ENCODE measurements at regions not wholly inside any gene's neighbourhood (a gene's known extent, or its start where the extent isn't known, plus 50 kb on each side); places are given as distances from the start of the nearest gene placed in this dataset.

DNA sequence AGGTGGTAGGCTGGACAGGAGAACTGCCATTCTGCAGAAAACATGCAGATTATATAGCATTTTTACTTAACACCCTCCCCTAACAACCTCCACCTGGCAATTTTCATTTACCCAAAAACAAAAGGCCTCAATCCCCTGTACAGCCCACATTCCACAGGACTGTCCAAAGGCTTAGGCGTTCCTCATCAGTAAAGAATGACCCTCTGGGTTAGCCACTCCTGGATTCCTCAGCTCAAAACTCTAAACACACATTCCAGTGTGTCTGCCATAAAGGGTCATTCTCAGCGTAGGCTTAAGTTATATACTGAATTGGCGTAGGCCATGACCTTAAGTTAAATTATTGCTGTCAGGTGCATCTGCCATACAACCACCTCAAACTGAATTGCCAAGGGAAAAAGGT, 261.8 kb upstream of the CHAC2 start:
- no peak for DNase-seq (ENCODE audit: low read depth, low spot score)

DNA sequence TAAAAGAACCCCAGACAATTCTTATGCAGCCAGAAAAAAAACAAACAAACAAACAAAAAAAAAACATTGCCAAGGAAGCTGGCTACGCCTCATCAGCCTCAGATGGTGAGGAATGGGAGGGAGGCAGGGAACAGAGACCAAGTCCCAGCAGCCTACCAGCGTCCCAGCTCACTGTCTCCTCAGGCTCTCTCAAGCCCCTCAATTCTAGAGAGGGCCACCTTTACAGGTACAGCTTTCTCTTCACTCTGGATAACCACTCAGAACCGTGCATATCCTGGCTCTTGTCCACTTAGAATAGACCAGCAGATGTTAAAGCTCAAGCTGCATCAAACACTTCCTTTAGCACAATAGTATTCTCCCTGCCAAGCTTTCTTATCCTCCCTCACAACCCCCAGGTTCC, 263.1 kb upstream of the CHAC2 start:
- H3K9ac ChIP-seq (ENCODE audit: control insufficient read depth, extremely low read depth, insufficient read depth, low read length) = no peak overlapping the region
- no peaks in the 10 kb centered on the region for H3K9me3 ChIP-seq (ENCODE audit: control insufficient read depth, low read depth, low read length)
- no peak overlapping the region for H3K4me3 ChIP-seq (ENCODE audit: control insufficient read depth in 2 of 3, extremely low read depth in 1 of 3, insufficient read depth in 2 of 3, low read depth in 1 of 3, low read length in 3 of 3)
- no peaks in the 10 kb centered on the region for H3K9me1 ChIP-seq (ENCODE audit: control insufficient read depth, extremely low read depth, insufficient read depth, low read length)
- no peaks in the 10 kb centered on the region for H3K36me3 ChIP-seq (ENCODE audit: control insufficient read depth in 2 of 2, extremely low read depth in 1 of 2, insufficient read depth in 2 of 2, low read length in 2 of 2)
- H3K4me1 ChIP-seq (ENCODE audit: control insufficient read depth, extremely low read depth, insufficient read depth, low read length) = no peaks in the 10 kb centered on the region
- H3K27ac ChIP-seq (ENCODE audit: control insufficient read depth, insufficient read depth, low read length) = no peak overlapping the region
- dilution Hi-C loops (cut with MboI; ENCODE audit: extremely low pct_ligation_motif_present, low sequenced_read_pairs) = no loop called here
- no peak overlapping the region for H3K4me2 ChIP-seq (ENCODE audit: control insufficient read depth, extremely low read depth, insufficient read depth, low read depth, low read length)
- H2AFZ ChIP-seq (ENCODE audit: control insufficient read depth, low read length) = no peak overlapping the region
- H3K79me2 ChIP-seq (ENCODE audit: control insufficient read depth, insufficient read depth, low read length) = no peaks in the 10 kb centered on the region
- DNase-seq (ENCODE audit: low read depth, low spot score) (no peak), FAIRE-seq (no peak)
- H4K20me1 ChIP-seq (ENCODE audit: control insufficient read depth, extremely low read depth, insufficient read depth, low read length) = no peaks in the 10 kb centered on the region
- TF ChIP-seq EZH2 (IDR thresholded peaks at IDR 0.05; ENCODE audit: low read length) = no peak
- TF ChIP-seq, protein P1, sequence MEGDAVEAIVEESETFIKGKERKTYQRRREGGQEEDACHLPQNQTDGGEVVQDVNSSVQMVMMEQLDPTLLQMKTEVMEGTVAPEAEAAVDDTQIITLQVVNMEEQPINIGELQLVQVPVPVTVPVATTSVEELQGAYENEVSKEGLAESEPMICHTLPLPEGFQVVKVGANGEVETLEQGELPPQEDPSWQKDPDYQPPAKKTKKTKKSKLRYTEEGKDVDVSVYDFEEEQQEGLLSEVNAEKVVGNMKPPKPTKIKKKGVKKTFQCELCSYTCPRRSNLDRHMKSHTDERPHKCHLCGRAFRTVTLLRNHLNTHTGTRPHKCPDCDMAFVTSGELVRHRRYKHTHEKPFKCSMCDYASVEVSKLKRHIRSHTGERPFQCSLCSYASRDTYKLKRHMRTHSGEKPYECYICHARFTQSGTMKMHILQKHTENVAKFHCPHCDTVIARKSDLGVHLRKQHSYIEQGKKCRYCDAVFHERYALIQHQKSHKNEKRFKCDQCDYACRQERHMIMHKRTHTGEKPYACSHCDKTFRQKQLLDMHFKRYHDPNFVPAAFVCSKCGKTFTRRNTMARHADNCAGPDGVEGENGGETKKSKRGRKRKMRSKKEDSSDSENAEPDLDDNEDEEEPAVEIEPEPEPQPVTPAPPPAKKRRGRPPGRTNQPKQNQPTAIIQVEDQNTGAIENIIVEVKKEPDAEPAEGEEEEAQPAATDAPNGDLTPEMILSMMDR (optimal IDR thresholded peaks at IDR 0.05 in 1 of 3, IDR thresholded peaks at IDR 0.05 in 1 of 3, conservative IDR thresholded peaks at IDR 0.05 in 1 of 3; ENCODE audit: extremely low read depth in 1 of 3, insufficient read depth in 2 of 3, low read length in 3 of 3) = no peak
- no peaks in the 10 kb centered on the region for H3K27me3 ChIP-seq (ENCODE audit: control insufficient read depth, extremely low read depth, insufficient read depth, low read length)

More for the DNA sequence above, 261.8 kb upstream of the CHAC2 start:
- no peaks in the 10 kb centered on the region for H3K9me3 ChIP-seq (ENCODE audit: control insufficient read depth, low read depth, low read length)
- H3K36me3 ChIP-seq (ENCODE audit: control insufficient read depth in 2 of 2, extremely low read depth in 1 of 2, insufficient read depth in 2 of 2, low read length in 2 of 2) = no peaks in the 10 kb centered on the region
- H3K4me3 ChIP-seq (ENCODE audit: control insufficient read depth in 2 of 3, extremely low read depth in 1 of 3, insufficient read depth in 2 of 3, low read depth in 1 of 3, low read length in 3 of 3) = no peak overlapping the region
- no peak for TF ChIP-seq EZH2 (IDR thresholded peaks at IDR 0.05; ENCODE audit: low read length)
- TF ChIP-seq, protein P1 (optimal IDR thresholded peaks at IDR 0.05 in 1 of 3, IDR thresholded peaks at IDR 0.05 in 1 of 3, conservative IDR thresholded peaks at IDR 0.05 in 1 of 3; ENCODE audit: extremely low read depth in 1 of 3, insufficient read depth in 2 of 3, low read length in 3 of 3) = no peak
- no peak for FAIRE-seq
- H3K9me1 ChIP-seq (ENCODE audit: control insufficient read depth, extremely low read depth, insufficient read depth, low read length) = no peaks in the 10 kb centered on the region
- H2AFZ ChIP-seq (ENCODE audit: control insufficient read depth, low read length) = no peak overlapping the region
- no peaks in the 10 kb centered on the region for H3K4me1 ChIP-seq (ENCODE audit: control insufficient read depth, extremely low read depth, insufficient read depth, low read length)
- no peaks in the 10 kb centered on the region for H3K79me2 ChIP-seq (ENCODE audit: control insufficient read depth, insufficient read depth, low read length)
- H3K9ac ChIP-seq (ENCODE audit: control insufficient read depth, extremely low read depth, insufficient read depth, low read length) = no peak overlapping the region
- H3K27ac ChIP-seq (ENCODE audit: control insufficient read depth, insufficient read depth, low read length) = no peak overlapping the region
- dilution Hi-C loops (cut with MboI; ENCODE audit: extremely low pct_ligation_motif_present, low sequenced_read_pairs) = no loop called here
- H3K4me2 ChIP-seq (ENCODE audit: control insufficient read depth, extremely low read depth, insufficient read depth, low read depth, low read length) = no peak overlapping the region
- H3K27me3 ChIP-seq (ENCODE audit: control insufficient read depth, extremely low read depth, insufficient read depth, low read length) = no peaks in the 10 kb centered on the region
- no peaks in the 10 kb centered on the region for H4K20me1 ChIP-seq (ENCODE audit: control insufficient read depth, extremely low read depth, insufficient read depth, low read length)
